ENCODE measurements at regions not wholly inside any gene's neighbourhood (a gene's known extent, or its start where the extent isn't known, plus 50 kb on each side); places are given as distances from the start of the nearest gene placed in this dataset.

- no peak for TF ChIP-seq CTCF (IDR thresholded peaks at IDR 0.05)
- TF ChIP-seq POLR2A (IDR thresholded peaks at IDR 0.05): no peak
These were observed 175.4 kb upstream of the GORAB start for GRCh38 chr1:170356585-170356984.

Measured in Peyer's patch (tissue), 4 donors.